HEK293T (cell line): ENCODE measurements at regions not wholly inside any gene's neighbourhood (a gene's known extent, or its start where the extent isn't known, plus 50 kb on each side); places are given as distances from the start of the nearest gene placed in this dataset.

Experiments used
- CTCF ChIA-PET: fragments of 350-600 bp; formaldehyde crosslinking; extraction: SDS; loops from one replicate; lab custom pipeline; 2021; ENCODE audit warnings: antibody characterized with exemption, inconsistent platforms; lab: Yijun Ruan, JAX
- POLR2A ChIA-PET: fragments of 350-600 bp; formaldehyde crosslinking; extraction: SDS; loops from one replicate; lab custom pipeline; 2020; ENCODE audit warnings: antibody characterized with exemption, inconsistent platforms; lab: Yijun Ruan, JAX
- DNase-seq: peaks from one replicate; pipeline ENCODE4 v3.0.0; 2012; ENCODE audit warnings: mixed read lengths; ENCODE audit errors: extremely low spot score
- ARNT ChIP-seq: fragments of 450-650 bp; IDR thresholded peaks from 2 replicates; pipeline ENCODE4 v1.6.1; 2017; ENCODE audit warnings: mild to moderate bottlenecking
- BHLHE40 ChIP-seq: fragments of 450-650 bp; IDR thresholded peaks from 2 replicates; pipeline ENCODE4 v1.6.1; 2016; ENCODE audit warnings: mild to moderate bottlenecking, moderate library complexity, borderline replicate concordance
- CTBP1 ChIP-seq: fragments of 450-650 bp; IDR thresholded peaks from 2 replicates; pipeline ENCODE4 v1.6.1; 2016; ENCODE audit warnings: borderline replicate concordance
- ELF4 ChIP-seq: fragments of 450-650 bp; IDR thresholded peaks from 2 replicates; pipeline ENCODE4 v1.6.1; 2017; ENCODE audit warnings: antibody characterized with exemption
- FOXA1 ChIP-seq: fragments of 450-650 bp; IDR thresholded peaks from 2 replicates; pipeline ENCODE4 v1.6.1; 2016; ENCODE audit warnings: mild to moderate bottlenecking
- FOXK2 ChIP-seq: fragments of 450-650 bp; IDR thresholded peaks from 2 replicates; pipeline ENCODE4 v1.6.1; 2016; ENCODE audit warnings: mild to moderate bottlenecking
- FOXM1 ChIP-seq: fragments of 450-650 bp; IDR thresholded peaks from 2 replicates; pipeline ENCODE4 v1.6.1; 2017; ENCODE audit warnings: mild to moderate bottlenecking, borderline replicate concordance
- HDGF ChIP-seq: fragments of 450-650 bp; IDR thresholded peaks from 2 replicates; pipeline ENCODE4 v1.6.1; 2017; ENCODE audit warnings: antibody characterized with exemption, borderline replicate concordance
- L3MBTL2 ChIP-seq: fragments of 450-650 bp; conservative IDR thresholded peaks from 2 replicates; pipeline ENCODE4 v1.6.1; 2016; ENCODE audit warnings: mild to moderate bottlenecking
- LEF1 ChIP-seq: fragments of 450-650 bp; IDR thresholded peaks from 2 replicates; pipeline ENCODE4 v1.6.1; 2017; ENCODE audit warnings: mild to moderate bottlenecking, borderline replicate concordance
- NFRKB ChIP-seq: fragments of 450-650 bp; IDR thresholded peaks from 2 replicates; pipeline ENCODE4 v1.6.1; 2016; ENCODE audit warnings: mild to moderate bottlenecking, moderate library complexity
- PKNOX1 ChIP-seq: fragments of 450-650 bp; IDR thresholded peaks from 2 replicates; pipeline ENCODE4 v1.6.1; 2016
- SP1 ChIP-seq: fragments of 450-650 bp; IDR thresholded peaks from 2 replicates; pipeline ENCODE4 v1.6.1; 2017
- SUZ12 ChIP-seq: fragments of 450-650 bp; IDR thresholded peaks from 2 replicates; pipeline ENCODE4 v1.6.1; 2016; ENCODE audit warnings: mild to moderate bottlenecking
- TARDBP ChIP-seq: fragments of 450-650 bp; IDR thresholded peaks from 2 replicates; pipeline ENCODE4 v1.6.1; 2016
- ZNF384 ChIP-seq: fragments of 450-650 bp; IDR thresholded peaks from 2 replicates; pipeline ENCODE4 v1.6.1; 2016

DNA sequence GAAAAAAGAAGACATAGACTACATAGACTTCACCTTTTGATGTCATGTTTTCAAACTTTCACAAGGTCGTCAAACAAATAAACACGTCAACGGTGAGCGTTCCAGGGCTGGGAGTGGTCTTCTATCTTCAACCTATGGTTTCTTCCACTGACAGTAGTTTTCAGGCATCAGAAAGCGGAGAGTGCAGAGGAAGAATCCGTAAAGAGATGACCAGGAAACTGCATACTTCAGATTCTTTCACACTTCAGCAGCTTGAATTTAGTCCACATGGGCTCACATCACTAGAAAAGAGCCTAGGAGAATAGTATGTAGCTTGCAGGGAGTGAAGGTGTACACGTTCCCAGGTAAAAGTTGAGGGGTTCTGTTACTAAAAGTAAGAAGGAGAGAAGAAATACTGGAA, 58.5 kb downstream of the NPY1R start:
- no peak for TF ChIP-seq NFRKB
- TF ChIP-seq SP1: no peak
- no peak for TF ChIP-seq LEF1
- no peak for TF ChIP-seq FOXM1
- no peak for TF ChIP-seq ELF4
- no peak for TF ChIP-seq HDGF
- TF ChIP-seq TARDBP: no peak
- ChIA-PET CTCF (no interaction called here), POLR2A (no interaction called here)
- no peak for DNase-seq

DNA sequence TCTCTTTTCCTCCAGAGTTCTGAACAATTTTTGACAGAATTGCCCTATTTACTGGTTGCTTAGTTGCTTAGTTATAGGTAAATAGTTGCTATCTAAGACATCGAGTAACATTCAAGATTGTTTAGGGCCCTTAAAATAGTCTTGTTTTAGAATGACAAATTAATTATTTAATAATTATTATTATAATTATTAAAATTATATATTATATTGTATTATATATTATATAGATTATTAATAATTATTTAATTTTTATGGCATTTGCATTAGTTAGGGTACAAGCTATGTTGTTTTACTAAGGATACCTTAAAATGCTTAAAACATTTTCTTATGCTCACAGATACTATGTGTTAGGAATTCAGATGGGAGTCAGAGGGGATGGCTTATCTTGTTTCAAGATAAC, 59.2 kb downstream of the NPY1R start:
- ChIA-PET CTCF (no interaction called here), POLR2A (no interaction called here)
- TF ChIP-seq FOXM1 (no peak), FOXA1 (no peak), HDGF (no peak), LEF1 (no peak), CTBP1 (no peak), L3MBTL2 (no peak), FOXK2 (no peak), TARDBP (no peak), PKNOX1 (no peak)
- DNase-seq: no peak

GRCh38 chr4:163271555-163272127, 60.8 kb downstream of the NPY1R start:
- POLR2A ChIA-PET: no interaction called here

DNA sequence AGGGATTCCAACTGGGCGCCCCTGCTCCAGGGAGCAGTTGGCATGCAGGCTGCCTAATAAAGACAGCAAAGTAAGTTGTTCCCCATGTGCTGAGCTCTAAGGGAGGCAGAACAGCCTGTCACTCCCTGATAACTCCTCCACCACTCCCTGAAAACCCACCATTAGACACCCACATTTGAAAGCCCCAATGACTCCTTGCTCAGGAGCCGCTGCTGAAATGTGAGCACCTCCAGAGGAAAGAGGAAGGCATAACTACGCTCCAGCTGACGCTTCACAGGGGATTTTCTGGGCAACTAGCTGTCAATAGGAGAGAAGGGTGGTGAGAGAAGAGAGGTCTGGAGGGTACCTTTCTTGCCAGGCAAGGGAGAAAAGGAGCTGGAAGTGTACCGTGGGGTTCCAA, 62.5 kb downstream of the NPY1R start:
- no peak for DNase-seq
- TF ChIP-seq LEF1 (no peak), L3MBTL2 (no peak), BHLHE40 (no peak), FOXA1 (no peak), ARNT (no peak), PKNOX1 (no peak), TARDBP (no peak), CTBP1 (no peak), FOXM1 (no peak), FOXK2 (no peak), ELF4 (no peak), HDGF (no peak), SUZ12 (no peak), NFRKB (no peak), SP1 (no peak), ZNF384 (no peak)
- POLR2A ChIA-PET: no interaction called here
- CTCF ChIA-PET: interaction anchor here (0.6 kb wide), 1 partner anchor 90 kb away, joined by 3 read pairs; no protein-coding TSS in a partner anchor

More at GRCh38 chr4:163271555-163272127, 60.8 kb downstream of the NPY1R start:
- DNase-seq: no peak
- TF ChIP-seq HDGF: no peak
- TF ChIP-seq BHLHE40: no peak
- TF ChIP-seq TARDBP: no peak
- TF ChIP-seq SUZ12: no peak
- no peak for TF ChIP-seq FOXK2
- no peak for TF ChIP-seq SP1
- no peak for TF ChIP-seq FOXM1
- TF ChIP-seq LEF1: no peak
- TF ChIP-seq ZNF384: no peak
- no peak for TF ChIP-seq ELF4
- TF ChIP-seq L3MBTL2: no peak
- TF ChIP-seq ARNT: no peak
- TF ChIP-seq PKNOX1: no peak
- no peak for TF ChIP-seq FOXA1
- TF ChIP-seq CTBP1: no peak
- no peak for TF ChIP-seq NFRKB
- CTCF ChIA-PET: no interaction called here

DNA sequence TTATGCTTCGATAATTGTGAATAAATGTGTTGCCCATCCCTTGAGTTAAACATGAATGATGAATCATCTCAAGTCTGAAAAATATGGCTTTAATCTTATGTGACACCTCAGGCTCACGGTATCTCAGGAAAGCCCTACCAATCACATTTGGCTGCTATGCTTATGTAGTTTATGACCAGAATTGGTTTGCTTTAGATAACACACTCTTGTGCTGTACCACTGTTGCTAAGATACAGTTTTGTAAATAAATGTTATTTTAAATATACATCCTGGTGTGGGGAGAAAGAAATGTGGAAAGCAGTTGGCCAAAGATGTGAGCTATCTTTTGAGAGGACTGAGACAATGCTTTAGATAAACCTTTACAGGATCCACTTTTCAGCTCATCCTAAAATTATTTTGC, 63.2 kb downstream of the NPY1R start:
- POLR2A ChIA-PET: no interaction called here
- no peak for DNase-seq
- TF ChIP-seq ELF4 (no peak), L3MBTL2 (no peak), ARNT (no peak), SUZ12 (no peak), FOXK2 (no peak), ZNF384 (no peak), NFRKB (no peak), BHLHE40 (no peak), FOXA1 (no peak), LEF1 (no peak), CTBP1 (no peak), TARDBP (no peak), SP1 (no peak)
- CTCF ChIA-PET: interaction anchor here (0.6 kb wide), 1 partner anchor 91 kb away, joined by 3 read pairs; no protein-coding TSS in a partner anchor

GRCh38 chr4:163264934-163265333, 67.5 kb downstream of the NPY1R start:
- no peak for DNase-seq
- POLR2A ChIA-PET: no interaction called here
- TF ChIP-seq HDGF: no peak
- TF ChIP-seq LEF1: no peak
- no peak for TF ChIP-seq FOXK2
- no peak for TF ChIP-seq L3MBTL2
- no peak for TF ChIP-seq SUZ12
- no peak for TF ChIP-seq ELF4
- no peak for TF ChIP-seq NFRKB
- no peak for TF ChIP-seq CTBP1
- no peak for TF ChIP-seq FOXM1
- TF ChIP-seq SP1: no peak
- TF ChIP-seq FOXA1: no peak
- no peak for TF ChIP-seq BHLHE40
- no peak for TF ChIP-seq PKNOX1
- TF ChIP-seq ZNF384: no peak
- TF ChIP-seq ARNT: no peak
- no peak for TF ChIP-seq TARDBP
- CTCF ChIA-PET: no interaction called here
